ENCODE measurements at regions not wholly inside any gene's neighbourhood (a gene's known extent, or its start where the extent isn't known, plus 50 kb on each side); places are given as distances from the start of the nearest gene placed in this dataset.
A peak's percentile ranks its signal among the peaks of the same experiment; 100 is the strongest.

DNA sequence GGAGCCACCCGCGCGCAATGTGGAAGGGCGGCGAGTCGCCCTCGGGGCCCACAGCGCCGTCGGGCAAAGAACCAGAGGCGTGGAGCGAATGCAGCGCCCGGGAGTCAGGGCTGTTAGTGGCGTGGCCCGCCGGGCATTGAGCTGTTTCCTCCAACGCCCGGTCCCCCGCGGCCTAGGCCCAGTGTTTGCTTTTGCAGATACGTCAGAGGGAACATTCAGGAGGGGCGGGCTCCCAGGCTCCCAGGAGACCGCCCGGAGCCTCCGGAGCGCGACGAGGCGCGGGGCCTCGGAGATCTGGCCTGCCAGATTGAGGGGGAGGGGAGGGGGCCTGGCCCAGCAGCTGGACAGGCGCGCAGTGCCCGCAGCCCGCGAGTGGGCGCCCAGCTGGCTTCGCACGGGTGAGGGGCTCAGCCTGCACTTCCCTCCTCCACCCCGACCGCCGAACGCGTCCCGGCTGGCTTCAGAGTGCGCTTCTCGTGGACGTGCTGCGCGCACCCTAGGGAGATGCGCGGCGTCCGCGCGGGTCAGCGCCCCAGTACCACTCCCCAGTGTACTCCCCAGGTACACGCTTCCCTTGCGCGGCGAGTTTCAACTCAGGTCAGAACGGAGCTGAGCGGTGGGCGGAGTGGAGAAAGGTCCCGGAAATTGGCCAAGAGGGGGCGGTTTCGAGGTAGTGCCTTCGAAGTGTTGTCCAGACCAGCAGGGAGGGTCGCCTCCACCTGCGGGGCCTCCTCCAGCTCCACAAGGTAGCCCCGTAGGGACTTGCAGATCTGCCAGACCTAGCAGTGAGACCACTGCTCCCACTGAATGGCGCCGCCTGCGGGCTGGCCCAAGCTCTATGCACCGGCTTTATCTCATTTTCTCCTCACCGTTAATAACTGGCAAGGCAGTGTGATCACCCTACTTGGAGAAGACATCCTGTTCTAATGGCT is 130.4 kb downstream of the TMEM174 start:
- Histone ChIP-seq H3K27me3 (ENCODE audit: control insufficient read depth, insufficient read depth, low read length) (peaks cover 100% of the 10 kb centered on the region), H3K27ac (ENCODE audit: low read length) (no peak overlapping the region), H3K4me1 (ENCODE audit: control insufficient read depth, low read depth, low read length) (peaks cover 8% of the 10 kb centered on the region), H3K9me3 (ENCODE audit: control insufficient read depth, low read depth, low read length) (no peaks in the 10 kb centered on the region), H3K36me3 (ENCODE audit: control insufficient read depth, low read depth, low read length) (no peaks in the 10 kb centered on the region), H3K4me3 (ENCODE audit: low read length) (peak overlapping the region; percentile 67), H3K9ac (ENCODE audit: low read length) (no peak overlapping the region)

DNA sequence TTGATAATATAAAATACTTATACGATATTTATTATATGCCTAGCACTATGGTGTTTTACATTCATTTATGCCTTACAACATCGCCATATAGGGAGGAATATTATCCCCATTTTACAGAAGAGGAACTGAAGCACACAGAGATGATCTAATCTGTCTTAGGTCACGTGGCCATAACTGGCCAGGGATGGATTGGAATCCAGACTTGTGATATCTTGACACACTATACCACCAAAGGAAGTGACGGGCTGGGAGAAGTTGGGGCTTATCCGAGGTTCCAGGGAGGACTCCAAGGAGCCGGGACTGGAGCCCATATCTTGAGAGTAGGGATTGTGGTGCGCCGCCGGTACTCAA is 129.8 kb downstream of the TMEM174 start:
- Histone ChIP-seq H3K27ac (ENCODE audit: low read length) (no peak overlapping the region), H3K9me3 (ENCODE audit: control insufficient read depth, low read depth, low read length) (no peaks in the 10 kb centered on the region), H3K36me3 (ENCODE audit: control insufficient read depth, low read depth, low read length) (no peaks in the 10 kb centered on the region), H3K4me3 (ENCODE audit: low read length) (peak overlapping the region; percentile 67), H3K27me3 (ENCODE audit: control insufficient read depth, insufficient read depth, low read length) (peaks cover 100% of the 10 kb centered on the region), H3K4me1 (ENCODE audit: control insufficient read depth, low read depth, low read length) (peaks cover 8% of the 10 kb centered on the region), H3K9ac (ENCODE audit: low read length) (no peak overlapping the region)

DNA sequence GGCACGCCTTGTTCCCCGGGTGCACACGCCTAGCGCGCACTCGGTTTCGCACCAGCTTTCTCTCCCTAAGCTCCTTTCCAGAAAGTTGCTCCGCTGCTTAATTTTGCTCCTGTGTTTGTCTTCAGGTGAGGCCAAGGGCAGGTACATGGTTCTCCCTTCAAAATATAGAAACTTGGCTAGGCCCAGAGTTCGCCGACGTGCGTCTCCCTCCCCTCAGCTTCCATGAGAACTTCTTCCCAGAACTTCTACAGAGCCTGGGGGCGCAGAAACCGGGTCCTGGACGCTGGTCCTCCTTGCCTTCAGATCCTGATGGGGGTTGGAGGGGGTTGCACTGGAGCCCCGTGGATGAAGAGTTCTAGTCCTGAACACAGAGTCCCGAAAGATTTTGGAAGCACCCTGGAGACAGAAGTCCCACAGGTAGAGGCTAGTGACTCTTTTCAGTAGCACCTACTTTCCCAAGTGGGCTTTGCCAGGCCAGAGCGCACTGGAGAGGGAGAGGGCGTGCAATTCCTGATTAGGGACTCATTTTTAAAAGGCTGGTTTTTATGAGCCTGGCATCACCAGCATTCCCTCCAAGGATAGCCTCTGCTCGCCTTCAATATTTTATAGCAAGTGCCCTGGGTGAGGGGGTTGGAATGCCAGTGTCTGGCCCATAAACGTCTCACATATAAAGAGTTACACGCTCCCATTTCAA is 128.4 kb downstream of the TMEM174 start:
- peak overlapping the region; percentile 7 for H3K4me3 ChIP-seq (ENCODE audit: low read length)
- no peaks in the 10 kb centered on the region for H3K9me3 ChIP-seq (ENCODE audit: control insufficient read depth, low read depth, low read length)
- no peaks in the 10 kb centered on the region for H3K36me3 ChIP-seq (ENCODE audit: control insufficient read depth, low read depth, low read length)
- no peak overlapping the region for H3K27ac ChIP-seq (ENCODE audit: low read length)
- H3K4me1 ChIP-seq (ENCODE audit: control insufficient read depth, low read depth, low read length) = peaks cover 8% of the 10 kb centered on the region
- H3K27me3 ChIP-seq (ENCODE audit: control insufficient read depth, insufficient read depth, low read length) = peaks cover 100% of the 10 kb centered on the region
- H3K9ac ChIP-seq (ENCODE audit: low read length) = no peak overlapping the region

DNA sequence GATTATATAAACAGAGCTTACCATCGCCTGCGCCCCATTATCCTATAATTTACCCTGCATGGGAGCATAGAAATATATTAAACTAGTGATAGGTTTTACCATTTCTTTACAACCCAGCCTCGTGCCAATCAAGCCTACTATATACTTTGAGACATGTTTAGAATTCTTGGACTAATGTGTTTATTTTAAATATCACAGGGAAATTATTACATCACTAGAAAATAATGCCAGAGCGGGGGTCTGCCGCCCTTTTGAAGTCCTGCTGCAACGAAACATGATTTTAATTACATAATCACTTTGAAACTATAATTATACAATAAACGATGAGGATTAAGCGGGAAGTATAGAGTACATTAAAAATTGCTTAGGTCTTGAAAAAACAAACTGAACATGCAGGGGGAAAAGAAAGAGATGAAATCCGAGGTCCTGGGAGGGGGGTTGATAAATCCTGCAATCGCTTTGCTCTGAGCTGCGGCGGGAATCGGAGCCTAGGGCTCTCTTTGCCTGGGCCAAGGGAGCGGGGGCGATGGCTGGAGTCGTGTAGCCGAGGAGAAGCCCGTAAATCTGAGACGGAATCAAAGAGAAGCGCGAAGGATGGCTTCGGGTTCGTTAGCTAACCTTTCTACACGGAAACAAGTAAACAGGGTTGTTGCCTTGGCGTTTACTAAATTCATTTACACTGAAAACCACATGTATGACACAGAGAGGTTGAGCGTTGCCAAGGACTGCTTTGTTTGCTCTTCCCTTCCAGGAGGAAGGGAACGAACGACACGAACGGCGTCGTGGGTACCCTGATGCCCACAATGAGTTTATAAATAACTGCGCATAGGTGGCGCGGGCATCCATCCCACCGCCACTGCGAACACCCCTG is 127.6 kb downstream of the TMEM174 start:
- no peaks in the 10 kb centered on the region for H3K9me3 ChIP-seq (ENCODE audit: control insufficient read depth, low read depth, low read length)
- H3K4me3 ChIP-seq (ENCODE audit: low read length) = peak overlapping the region; percentile 7
- no peak overlapping the region for H3K9ac ChIP-seq (ENCODE audit: low read length)
- H3K36me3 ChIP-seq (ENCODE audit: control insufficient read depth, low read depth, low read length) = no peaks in the 10 kb centered on the region
- peaks cover 8% of the 10 kb centered on the region for H3K4me1 ChIP-seq (ENCODE audit: control insufficient read depth, low read depth, low read length)
- H3K27me3 ChIP-seq (ENCODE audit: control insufficient read depth, insufficient read depth, low read length) = peaks cover 100% of the 10 kb centered on the region
- H3K27ac ChIP-seq (ENCODE audit: low read length) = no peak overlapping the region

DNA sequence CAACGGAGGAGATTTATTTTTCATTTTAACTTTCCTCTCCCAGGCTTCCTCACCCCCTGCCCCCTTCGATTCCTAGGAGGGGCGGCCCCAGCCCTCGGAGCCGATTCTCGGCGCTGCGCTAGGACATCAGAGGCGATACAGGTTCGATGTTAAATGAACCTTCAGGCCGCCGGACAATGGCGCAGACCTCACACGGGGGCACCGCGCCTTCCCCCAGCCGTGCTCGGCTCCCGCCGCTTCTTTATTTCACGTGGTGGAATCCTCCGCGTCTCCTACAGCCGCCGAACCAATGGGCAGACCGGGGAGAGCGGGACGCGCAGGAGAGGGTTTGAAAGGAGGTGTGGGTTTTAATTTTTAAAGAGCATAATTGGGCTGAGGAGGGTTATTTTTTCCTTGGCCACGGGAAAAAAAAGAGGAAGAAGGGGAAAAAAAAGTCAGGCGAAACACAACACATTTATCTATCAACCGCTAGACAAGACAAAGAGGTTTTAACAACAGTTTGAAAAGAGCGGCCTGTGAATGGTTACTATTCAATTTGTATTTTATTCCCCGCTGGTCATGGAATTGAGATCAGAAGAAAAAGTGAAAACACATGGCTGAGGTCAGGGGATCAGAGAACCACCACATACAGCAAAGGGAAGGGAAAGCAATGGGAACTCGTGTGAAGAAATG is 126.8 kb downstream of the TMEM174 start:
- peak overlapping the region; percentile 38 for H3K4me3 ChIP-seq (ENCODE audit: low read length)
- peaks cover 8% of the 10 kb centered on the region for H3K4me1 ChIP-seq (ENCODE audit: control insufficient read depth, low read depth, low read length)
- H3K9me3 ChIP-seq (ENCODE audit: control insufficient read depth, low read depth, low read length) = no peaks in the 10 kb centered on the region
- H3K27me3 ChIP-seq (ENCODE audit: control insufficient read depth, insufficient read depth, low read length) = peaks cover 100% of the 10 kb centered on the region
- H3K36me3 ChIP-seq (ENCODE audit: control insufficient read depth, low read depth, low read length) = no peaks in the 10 kb centered on the region
- H3K9ac ChIP-seq (ENCODE audit: low read length) = no peak overlapping the region
- no peak overlapping the region for H3K27ac ChIP-seq (ENCODE audit: low read length)

DNA sequence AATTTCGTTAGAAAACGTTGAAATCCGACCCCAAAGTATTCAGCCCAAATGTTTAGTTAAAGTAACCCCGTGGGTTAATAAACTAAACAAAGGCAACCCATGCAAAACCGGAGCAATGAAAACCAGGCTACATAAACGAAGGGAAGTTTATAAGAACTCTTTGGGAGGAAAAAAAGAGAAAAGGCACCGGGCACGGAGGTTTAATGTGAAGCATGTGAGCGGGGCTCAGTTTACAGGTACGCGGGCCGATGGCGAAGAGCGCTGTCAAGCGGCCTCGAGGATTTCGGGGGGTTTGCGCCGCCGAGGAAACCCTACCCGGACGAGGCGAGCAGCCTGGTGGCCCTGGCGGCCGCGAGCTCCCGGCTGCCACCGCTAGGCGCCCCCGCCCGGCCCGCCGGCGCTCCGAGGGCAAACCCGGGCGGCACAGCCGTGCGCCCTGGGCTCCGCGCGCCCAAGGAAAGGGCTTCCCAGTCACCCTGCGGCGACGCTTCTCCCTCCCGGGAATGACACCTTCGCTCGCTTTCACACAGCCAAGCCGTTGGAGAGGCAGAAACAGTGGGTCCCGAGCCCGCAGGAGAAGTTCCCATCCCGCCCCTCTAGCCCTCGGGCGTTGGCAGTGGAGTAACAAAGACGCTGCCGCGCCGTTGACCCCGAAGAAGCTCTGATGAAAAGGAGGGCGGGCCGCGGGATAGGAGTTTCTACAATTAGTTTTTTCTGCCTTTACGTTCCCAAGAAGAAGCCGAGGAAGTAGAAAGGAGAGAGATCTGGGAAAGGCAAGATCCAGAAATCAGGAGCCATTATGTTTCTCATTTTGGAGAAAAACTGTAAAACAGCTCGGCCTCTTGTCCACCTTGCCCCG is 126.0 kb downstream of the TMEM174 start:
- Histone ChIP-seq H3K4me1 (ENCODE audit: control insufficient read depth, low read depth, low read length) (peaks cover 8% of the 10 kb centered on the region), H3K27ac (ENCODE audit: low read length) (no peak overlapping the region), H3K36me3 (ENCODE audit: control insufficient read depth, low read depth, low read length) (no peaks in the 10 kb centered on the region), H3K4me3 (ENCODE audit: low read length) (peak overlapping the region; percentile 39), H3K9me3 (ENCODE audit: control insufficient read depth, low read depth, low read length) (no peaks in the 10 kb centered on the region), H3K27me3 (ENCODE audit: control insufficient read depth, insufficient read depth, low read length) (peaks cover 100% of the 10 kb centered on the region), H3K9ac (ENCODE audit: low read length) (no peak overlapping the region)

DNA sequence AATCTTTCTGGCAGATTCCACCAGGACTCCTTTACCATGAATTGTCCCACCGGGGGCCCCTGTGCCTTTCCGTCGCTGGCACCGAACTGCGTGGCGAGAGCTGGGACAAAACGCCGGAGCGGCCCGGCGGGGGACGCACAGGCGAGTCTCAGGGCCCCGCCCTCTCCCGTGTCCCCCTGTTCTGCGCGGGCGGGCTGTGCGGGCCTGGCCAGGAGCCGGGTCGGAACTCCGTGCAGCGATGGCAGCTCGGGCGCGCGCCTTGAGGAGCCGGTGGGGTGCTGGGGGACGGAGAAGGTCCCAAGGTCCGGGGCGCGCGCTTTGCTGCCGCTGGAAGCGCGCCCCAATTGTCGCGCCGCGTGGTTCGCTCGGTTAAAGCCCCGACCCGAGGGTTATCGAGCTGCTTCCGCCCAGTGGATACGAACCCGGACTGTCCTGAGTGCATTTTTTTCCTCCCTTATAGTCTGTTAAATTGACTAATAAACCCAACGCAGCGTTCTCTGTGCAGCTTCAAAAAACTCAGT is 125.3 kb downstream of the TMEM174 start:
- H3K4me3 ChIP-seq (ENCODE audit: low read length) = peak overlapping the region; percentile 39
- H3K9me3 ChIP-seq (ENCODE audit: control insufficient read depth, low read depth, low read length) = no peaks in the 10 kb centered on the region
- H3K9ac ChIP-seq (ENCODE audit: low read length) = no peak overlapping the region
- no peaks in the 10 kb centered on the region for H3K36me3 ChIP-seq (ENCODE audit: control insufficient read depth, low read depth, low read length)
- no peak overlapping the region for H3K27ac ChIP-seq (ENCODE audit: low read length)
- peaks cover 8% of the 10 kb centered on the region for H3K4me1 ChIP-seq (ENCODE audit: control insufficient read depth, low read depth, low read length)
- H3K27me3 ChIP-seq (ENCODE audit: control insufficient read depth, insufficient read depth, low read length) = peaks cover 93% of the 10 kb centered on the region

DNA sequence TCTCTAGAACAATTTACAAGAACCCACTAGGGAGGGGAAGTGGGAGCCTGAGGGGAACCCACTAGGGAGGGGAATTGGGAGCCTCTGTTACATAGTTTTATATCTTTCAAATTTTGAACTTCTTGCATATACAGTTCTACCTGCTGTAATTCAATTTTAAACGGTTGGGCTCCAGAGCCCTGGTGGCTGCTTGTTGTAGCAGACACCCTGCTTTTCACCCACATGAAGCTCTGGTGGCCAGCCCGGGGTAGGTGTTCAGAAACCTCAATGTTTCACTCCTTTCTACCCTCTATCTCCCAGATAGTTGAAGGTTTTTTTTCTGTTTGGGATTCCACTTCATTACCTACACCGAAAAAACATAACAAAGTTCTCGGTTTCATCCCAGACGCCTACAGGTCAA is 124.4 kb downstream of the TMEM174 start:
- Histone ChIP-seq H3K36me3 (ENCODE audit: control insufficient read depth, low read depth, low read length) (no peaks in the 10 kb centered on the region), H3K4me3 (ENCODE audit: low read length) (no peak overlapping the region), H3K27ac (ENCODE audit: low read length) (no peak overlapping the region), H3K27me3 (ENCODE audit: control insufficient read depth, insufficient read depth, low read length) (peaks cover 92% of the 10 kb centered on the region), H3K4me1 (ENCODE audit: control insufficient read depth, low read depth, low read length) (peaks cover 8% of the 10 kb centered on the region), H3K9me3 (ENCODE audit: control insufficient read depth, low read depth, low read length) (no peaks in the 10 kb centered on the region), H3K9ac (ENCODE audit: low read length) (no peak overlapping the region)

DNA sequence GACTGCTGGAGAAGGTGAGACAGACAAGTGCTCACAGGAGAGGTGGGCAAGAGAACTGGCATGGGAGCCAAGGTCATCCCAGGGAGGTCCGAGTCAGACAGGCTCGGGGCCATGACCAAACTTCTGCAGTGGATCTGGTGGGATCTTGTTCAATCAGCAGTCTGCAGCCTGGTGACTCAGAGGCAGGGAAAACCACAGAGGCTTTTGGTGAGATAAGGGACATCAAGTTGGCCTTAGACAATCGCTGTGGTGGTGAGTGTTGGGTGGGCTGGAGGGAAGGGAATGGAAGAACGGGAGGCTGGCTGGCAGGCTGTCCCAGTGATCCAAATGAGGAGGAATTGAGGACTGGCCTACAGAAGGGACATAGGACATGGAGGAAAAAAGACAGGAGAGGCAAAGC is 123.8 kb downstream of the TMEM174 start:
- Histone ChIP-seq H3K36me3 (ENCODE audit: control insufficient read depth, low read depth, low read length) (no peaks in the 10 kb centered on the region), H3K27ac (ENCODE audit: low read length) (no peak overlapping the region), H3K4me1 (ENCODE audit: control insufficient read depth, low read depth, low read length) (peaks cover 8% of the 10 kb centered on the region), H3K9me3 (ENCODE audit: control insufficient read depth, low read depth, low read length) (no peaks in the 10 kb centered on the region), H3K4me3 (ENCODE audit: low read length) (no peak overlapping the region), H3K27me3 (ENCODE audit: control insufficient read depth, insufficient read depth, low read length) (peaks cover 86% of the 10 kb centered on the region), H3K9ac (ENCODE audit: low read length) (no peak overlapping the region)

DNA sequence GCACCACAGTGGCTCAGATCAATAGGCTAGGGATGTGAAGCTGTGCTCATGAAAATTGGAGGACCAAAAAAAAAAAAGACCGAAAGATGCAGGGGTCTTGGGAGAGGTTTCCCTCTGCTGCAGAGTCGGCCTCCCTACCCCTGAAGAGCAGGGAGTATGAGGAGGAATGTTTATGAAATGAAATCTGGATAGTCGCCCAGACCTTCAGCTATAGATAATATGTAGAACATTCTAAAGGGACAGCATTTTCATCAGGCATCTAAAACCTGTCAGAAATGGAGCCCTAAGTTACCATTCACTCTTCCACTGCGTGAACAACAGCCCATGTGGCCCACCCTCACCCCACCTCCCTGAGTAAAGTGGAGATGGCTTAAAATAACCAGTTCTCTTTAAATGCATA is 122.9 kb downstream of the TMEM174 start:
- H3K9ac ChIP-seq (ENCODE audit: low read length) = no peak overlapping the region
- peaks cover 83% of the 10 kb centered on the region for H3K27me3 ChIP-seq (ENCODE audit: control insufficient read depth, insufficient read depth, low read length)
- H3K4me1 ChIP-seq (ENCODE audit: control insufficient read depth, low read depth, low read length) = peaks cover 7% of the 10 kb centered on the region
- no peak overlapping the region for H3K27ac ChIP-seq (ENCODE audit: low read length)
- no peaks in the 10 kb centered on the region for H3K36me3 ChIP-seq (ENCODE audit: control insufficient read depth, low read depth, low read length)
- no peak overlapping the region for H3K4me3 ChIP-seq (ENCODE audit: low read length)
- H3K9me3 ChIP-seq (ENCODE audit: control insufficient read depth, low read depth, low read length) = no peaks in the 10 kb centered on the region
